GM23248 (cell line): ENCODE measurements at regions not wholly inside any gene's neighbourhood (a gene's known extent, or its start where the extent isn't known, plus 50 kb on each side); places are given as distances from the start of the nearest gene placed in this dataset.

Source experiments
- EZH2 ChIP-seq: fragments of 200-600 bp; sonication (generic); IDR thresholded peaks from 2 replicates; pipeline ENCODE4 v1.6.1; 2018; ENCODE audit warnings: antibody characterized with exemption, mild to moderate bottlenecking; ENCODE audit not compliant: insufficient read depth, poor library complexity, severe bottlenecking
- EZH2phosphoT487 ChIP-seq: fragments of 200-600 bp; sonication (generic); IDR thresholded peaks from 2 replicates; pipeline ENCODE4 v1.6.1; 2018; ENCODE audit warnings: antibody characterized with exemption, moderate library complexity, mild to moderate bottlenecking, low read depth; ENCODE audit not compliant: insufficient read depth

DNA sequence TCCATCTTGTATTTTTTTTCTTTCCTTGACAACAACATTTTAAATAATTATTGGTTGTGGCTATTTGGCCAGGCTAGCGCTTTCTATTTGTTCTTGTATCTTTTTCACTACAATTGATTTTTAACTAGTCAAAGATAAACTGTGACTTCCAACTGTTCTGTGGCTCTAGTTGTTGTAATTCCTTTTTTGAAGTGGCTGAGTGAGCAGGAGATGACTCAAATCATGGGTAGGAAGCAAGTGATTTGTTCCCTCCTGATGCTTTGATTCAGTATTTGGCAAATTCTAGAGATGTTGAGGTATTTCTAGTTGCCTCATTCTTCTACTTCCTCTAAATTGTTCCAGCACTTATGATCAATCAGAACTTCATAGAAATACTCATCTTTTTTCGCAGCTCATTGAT is 633.5 kb downstream of the RERGL start:
- TF ChIP-seq EZH2phosphoT487 (no peak), EZH2 (no peak)
